Islet precursor cell (in vitro differentiated cells): ENCODE measurements at regions not wholly inside any gene's neighbourhood (a gene's known extent, or its start where the extent isn't known, plus 50 kb on each side); places are given as distances from the start of the nearest gene placed in this dataset.

Experiments used
- DNase-seq: peaks from one replicate; pipeline ENCODE4 v3.0.0-alpha.2; 2018

GRCh38 chr11:76607431-76607830 is 63.1 kb downstream of the LRRC32 start:
- DNase-seq = no peak

GRCh38 chr11:76605338-76606074 is 65.0 kb downstream of the LRRC32 start:
- peak; percentile 22 for DNase-seq

DNA sequence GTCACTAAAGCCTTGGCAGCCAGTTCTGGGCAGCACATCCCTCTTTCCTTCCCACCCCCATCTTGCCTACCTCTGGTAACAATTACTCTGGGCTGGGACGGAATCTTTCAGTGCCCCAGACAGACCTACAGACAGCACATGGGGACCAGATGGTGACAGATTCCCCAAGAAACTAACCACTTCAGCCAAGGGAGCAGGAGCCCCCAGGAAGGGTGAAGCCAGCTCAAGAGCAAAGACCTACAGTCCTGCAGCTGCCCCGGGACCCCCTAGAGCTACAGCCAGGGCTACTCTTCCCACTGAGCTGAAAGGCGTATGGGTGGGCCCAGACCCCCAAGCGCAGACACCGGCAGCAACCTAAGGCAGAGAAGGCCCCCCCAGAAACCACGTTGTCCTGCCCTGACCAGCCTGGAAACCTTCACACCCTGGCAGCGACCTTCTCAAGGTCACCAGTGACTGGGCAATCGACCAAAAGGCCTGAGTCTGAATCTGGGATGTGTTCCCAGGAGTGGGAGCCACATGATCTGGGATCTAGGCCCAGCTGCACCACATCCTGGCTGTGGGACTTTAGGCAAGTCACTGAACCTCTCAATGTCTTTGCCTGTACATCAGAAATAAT is 65.8 kb downstream of the LRRC32 start:
- DNase-seq = peak; percentile 42

DNA sequence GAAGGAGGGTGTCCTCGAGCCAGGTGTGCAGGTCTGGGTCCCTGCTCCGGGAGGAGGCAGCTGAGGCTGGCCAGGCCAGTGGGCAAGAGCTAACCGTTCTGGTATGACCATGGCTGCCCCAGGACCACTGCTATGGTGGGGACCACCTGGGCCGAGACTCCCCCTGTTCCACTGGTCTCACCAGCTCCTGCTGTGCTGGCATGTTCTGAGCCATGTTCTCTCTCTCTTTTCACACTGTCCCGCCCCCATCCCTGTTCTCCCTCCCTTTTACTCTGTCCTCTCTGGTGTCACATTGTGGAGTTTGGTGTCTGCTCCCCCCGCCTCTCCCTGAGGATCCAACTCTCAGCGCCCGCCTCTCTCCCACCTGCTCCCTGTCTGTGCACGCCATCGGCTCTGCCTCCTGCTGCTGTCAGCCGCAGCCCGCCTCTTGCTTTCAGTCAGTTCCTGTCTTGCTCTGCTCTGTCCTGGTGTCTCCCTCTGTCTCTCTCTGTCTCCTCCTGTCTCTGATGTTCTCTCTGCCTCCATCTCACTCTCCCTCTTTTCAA is 66.4 kb downstream of the LRRC32 start:
- DNase-seq = peak; percentile 41

DNA sequence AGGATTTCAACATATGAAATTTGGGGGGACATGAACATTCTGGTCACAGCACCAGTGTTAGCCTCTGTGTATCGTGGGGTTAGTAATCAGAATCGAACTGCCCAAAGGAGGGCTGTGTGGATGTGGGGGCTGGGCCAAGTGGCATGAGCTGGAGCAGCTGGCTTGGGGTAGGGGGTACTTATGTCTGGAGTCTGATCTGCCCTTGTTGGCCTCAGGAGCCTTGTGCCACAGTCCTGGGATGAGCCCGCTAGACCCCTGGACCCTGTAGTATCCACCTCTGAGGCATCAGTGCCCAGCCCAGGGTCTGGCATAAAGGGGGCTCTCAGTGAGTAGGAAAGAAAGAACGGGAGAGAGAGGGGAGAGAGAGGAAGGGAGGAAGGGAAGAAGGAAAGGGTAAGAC is 67.3 kb downstream of the LRRC32 start:
- DNase-seq = no peak
